ENCODE measurements at regions not wholly inside any gene's neighbourhood (a gene's known extent, or its start where the extent isn't known, plus 50 kb on each side); places are given as distances from the start of the nearest gene placed in this dataset.

GRCh38 chr2:183404392-183404791 is 280.1 kb downstream of the NUP35 start:
- TF ChIP-seq CTCF (conservative IDR thresholded peaks at IDR 0.05): no peak
- no peak overlapping the region for H3K27ac ChIP-seq

GRCh38 chr2:183408562-183408961 is 284.3 kb downstream of the NUP35 start:
- H3K27ac ChIP-seq: no peak overlapping the region

GRCh38 chr2:183409662-183410061 is 285.4 kb downstream of the NUP35 start:
- no peak overlapping the region for H3K27ac ChIP-seq
- TF ChIP-seq CTCF (conservative IDR thresholded peaks at IDR 0.05): no peak

More at GRCh38 chr2:183408562-183408961, 284.3 kb downstream of the NUP35 start:
- no peak for TF ChIP-seq CTCF (conservative IDR thresholded peaks at IDR 0.05)

GRCh38 chr2:183416753-183417152 is 292.5 kb downstream of the NUP35 start:
- H3K27ac ChIP-seq: no peak overlapping the region
- no peak for TF ChIP-seq CTCF (conservative IDR thresholded peaks at IDR 0.05)

- TF ChIP-seq CTCF (conservative IDR thresholded peaks at IDR 0.05): no peak
- H3K27ac ChIP-seq: 0 out of 2 replicates have a peak overlapping the region, but pooled peaks have one; percentile 22
These were observed 302.6 kb downstream of the NUP35 start for GRCh38 chr2:183426825-183427224.

GRCh38 chr2:183427558-183427957 is 303.3 kb downstream of the NUP35 start:
- no peak for TF ChIP-seq CTCF (conservative IDR thresholded peaks at IDR 0.05)
- no peak overlapping the region for H3K27ac ChIP-seq

- H3K27ac ChIP-seq: no peak overlapping the region
- no peak for TF ChIP-seq CTCF (conservative IDR thresholded peaks at IDR 0.05)
These were observed 304.6 kb downstream of the NUP35 start for GRCh38 chr2:183428881-183429280.

GRCh38 chr2:183438541-183438940 is 314.3 kb downstream of the NUP35 start:
- no peak overlapping the region for H3K27ac ChIP-seq
- TF ChIP-seq CTCF (conservative IDR thresholded peaks at IDR 0.05): no peak
